OCI-LY3 (cell line): ENCODE measurements at regions not wholly inside any gene's neighbourhood (a gene's known extent, or its start where the extent isn't known, plus 50 kb on each side); places are given as distances from the start of the nearest gene placed in this dataset.

Experiments used
- CTCF ChIP-seq: fragments of 200-600, 300-600 bp; sonication (generic); IDR thresholded peaks from 2 replicates; pipeline ENCODE4 v1.5.1; 2014; ENCODE audit warnings: antibody characterized with exemption, low read length, low read depth
- EZH2phosphoT487 ChIP-seq: fragments of 200-600 bp; shearing (Covaris generic); IDR thresholded peaks from 2 replicates; pipeline ENCODE4 v1.6.1; 2018; ENCODE audit warnings: antibody characterized with exemption, mixed run types, low read depth

GRCh38 chr22:47645923-47646322, 883.5 kb downstream of the TBC1D22A start:
- TF ChIP-seq CTCF: no peak
- TF ChIP-seq EZH2phosphoT487: no peak
